Smooth muscle cell (in vitro differentiated cells): ENCODE measurements at regions not wholly inside any gene's neighbourhood (a gene's known extent, or its start where the extent isn't known, plus 50 kb on each side); places are given as distances from the start of the nearest gene placed in this dataset.

ENCODE experiments used
- DNase-seq: peaks from one replicate; lab custom pipeline; 2025; ENCODE audit not compliant: unreplicated experiment; lab: John Stamatoyannopoulos, UW
- H2AFZ ChIP-seq: fragments of 200-600 bp; sonication (generic); 2 replicates; pipeline ENCODE4 v1.6.0; 2016; ENCODE audit warnings: antibody characterized with exemption, low read depth, mild to moderate bottlenecking
- H3F3A ChIP-seq: fragments of 200-600 bp; sonication (generic); 2 replicates; pipeline ENCODE4 v1.6.0; 2017; ENCODE audit warnings: antibody characterized with exemption, low read depth
- H3K27ac ChIP-seq: fragments of 200-600 bp; sonication (generic); 2 replicates; pipeline ENCODE4 v1.5.1; 2016; ENCODE audit warnings: low read depth, mild to moderate bottlenecking
- H3K27me3 ChIP-seq: fragments of 200-600 bp; sonication (generic); 2 replicates; pipeline ENCODE4 v1.6.1; 2016; ENCODE audit warnings: low read depth, mild to moderate bottlenecking
- H3K36me3 ChIP-seq: fragments of 200-600 bp; sonication (generic); 2 replicates; pipeline ENCODE4 v1.5.1; 2016; ENCODE audit warnings: low read depth
- H3K4me1 ChIP-seq: fragments of 200-600 bp; sonication (generic); 2 replicates; pipeline ENCODE4 v1.5.1; 2016; ENCODE audit warnings: low read depth
- H3K4me2 ChIP-seq: fragments of 200-600 bp; sonication (generic); 2 replicates; pipeline ENCODE4 v1.6.0; 2016; ENCODE audit warnings: mild to moderate bottlenecking
- H3K4me3 ChIP-seq: fragments of 200-600 bp; sonication (generic); 2 replicates; pipeline ENCODE4 v1.5.1; 2016; ENCODE audit warnings: mild to moderate bottlenecking
- H3K79me2 ChIP-seq: fragments of 200-600 bp; sonication (generic); 2 replicates; pipeline ENCODE4 v1.6.0; 2016; ENCODE audit warnings: low read depth, mild to moderate bottlenecking
- H3K9ac ChIP-seq: fragments of 200-600 bp; sonication (generic); 2 replicates; pipeline ENCODE4 v1.6.0; 2016; ENCODE audit warnings: low read depth
- H3K9me3 ChIP-seq: fragments of 200-600 bp; sonication (generic); replicated peaks from 2 replicates; pipeline ENCODE4 v1.5.1; 2016; ENCODE audit warnings: low read depth
- H4K20me1 ChIP-seq: fragments of 200-600 bp; sonication (generic); 2 replicates; pipeline ENCODE4 v1.6.0; 2016; ENCODE audit warnings: low read depth
- CTCF ChIP-seq: fragments of 200-600 bp; sonication (generic); IDR thresholded peaks from 2 replicates; pipeline ENCODE4 v1.5.1; 2017; ENCODE audit warnings: borderline replicate concordance, mild to moderate bottlenecking, antibody characterized with exemption; ENCODE audit not compliant: insufficient read depth, poor library complexity, severe bottlenecking
- WGBS: methylation state at CpG from one replicate; pipeline ENCODE4 v1.1.7; 2016; ENCODE audit warnings: low lambda C conversion rate; 5-methylcytosine and 5-hydroxymethylcytosine counted together

- TF ChIP-seq CTCF = no peak
- no peak overlapping the region for H3K4me2 ChIP-seq
- no peak for DNase-seq
- peaks cover 4% of the 10 kb centered on the region for H3K4me1 ChIP-seq
- H3K79me2 ChIP-seq = no peaks in the 10 kb centered on the region
- H4K20me1 ChIP-seq = no peaks in the 10 kb centered on the region
- H3F3A ChIP-seq = peaks cover 3% of the 10 kb centered on the region
- peak overlapping the region; percentile 37 for H2AFZ ChIP-seq
- no peaks in the 10 kb centered on the region for H3K9me3 ChIP-seq
- no peak overlapping the region for H3K27ac ChIP-seq
- H3K27me3 ChIP-seq = peaks cover 4% of the 10 kb centered on the region
- H3K9ac ChIP-seq = no peak overlapping the region
- no peaks in the 10 kb centered on the region for H3K36me3 ChIP-seq
- 33% methylated on average over 1 of the region's 1 CpG for WGBS
- H3K4me3 ChIP-seq = no peak overlapping the region
Measured at GRCh38 chr14:66038618-66039017, 447.6 kb upstream of the CCDC196 start.

GRCh38 chr14:66039495-66039894 lies 446.7 kb upstream of the CCDC196 start:
- Histone ChIP-seq H3K4me3 (no peak overlapping the region), H3K4me1 (peaks cover 10% of the 10 kb centered on the region), H3K9me3 (no peaks in the 10 kb centered on the region), H3K9ac (no peak overlapping the region), H3K36me3 (no peaks in the 10 kb centered on the region), H3K4me2 (no peak overlapping the region), H3K79me2 (no peaks in the 10 kb centered on the region), H3K27ac (no peak overlapping the region), H4K20me1 (no peaks in the 10 kb centered on the region), H2AFZ (no peak overlapping the region), H3K27me3 (peaks cover 4% of the 10 kb centered on the region), H3F3A (peaks cover 8% of the 10 kb centered on the region)
- TF ChIP-seq CTCF = no peak
- no peak for DNase-seq

- 91% methylated on average over 6 of the region's 6 CpGs for WGBS
- Histone ChIP-seq H3F3A (peaks cover 17% of the 10 kb centered on the region), H3K4me2 (no peak overlapping the region), H3K4me1 (peaks cover 22% of the 10 kb centered on the region), H3K4me3 (no peak overlapping the region), H3K36me3 (no peaks in the 10 kb centered on the region), H3K79me2 (no peaks in the 10 kb centered on the region), H3K27me3 (peaks cover 4% of the 10 kb centered on the region), H4K20me1 (no peaks in the 10 kb centered on the region), H3K9ac (no peak overlapping the region), H3K9me3 (no peaks in the 10 kb centered on the region), H3K27ac (no peak overlapping the region), H2AFZ (no peak overlapping the region)
- TF ChIP-seq CTCF = no peak
- no peak for DNase-seq
Measured at GRCh38 chr14:66041582-66041981, 444.6 kb upstream of the CCDC196 start.

DNA sequence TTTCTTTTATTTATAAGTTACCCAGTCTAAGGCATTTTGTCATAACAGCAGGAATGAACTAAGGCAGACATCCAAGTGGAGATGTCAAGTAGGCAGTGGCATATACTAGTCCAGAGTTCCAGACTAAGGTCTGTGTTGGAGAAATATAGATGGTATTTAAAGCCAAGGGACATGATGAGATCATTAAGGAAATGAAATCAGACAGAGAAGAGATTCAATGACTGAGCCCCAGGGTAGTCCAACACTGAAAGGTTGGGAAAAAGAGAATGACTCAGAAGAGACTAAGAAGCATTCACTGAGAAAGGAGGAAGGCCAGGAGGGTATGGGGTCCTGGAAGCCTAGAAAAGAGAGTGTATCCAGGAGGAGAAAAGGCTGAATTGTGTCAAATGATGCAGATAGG lies 442.2 kb upstream of the CCDC196 start:
- no peak for DNase-seq
- no peak for TF ChIP-seq CTCF

More for the DNA sequence above, 442.2 kb upstream of the CCDC196 start:
- H3K4me3 ChIP-seq = no peak overlapping the region
- peaks cover 18% of the 10 kb centered on the region for H3K4me1 ChIP-seq
- no peaks in the 10 kb centered on the region for H3K79me2 ChIP-seq
- peak overlapping the region; percentile 33 for H2AFZ ChIP-seq
- no peak overlapping the region for H3K9ac ChIP-seq
- H3K4me2 ChIP-seq = peak overlapping the region; percentile 42
- no peaks in the 10 kb centered on the region for H4K20me1 ChIP-seq
- H3K36me3 ChIP-seq = no peaks in the 10 kb centered on the region
- H3K9me3 ChIP-seq = no peaks in the 10 kb centered on the region
- peak overlapping the region; percentile 64 for H3K27ac ChIP-seq
- peaks cover 17% of the 10 kb centered on the region for H3F3A ChIP-seq
- H3K27me3 ChIP-seq = peaks cover 4% of the 10 kb centered on the region
